Adrenal gland (tissue), 5 donors: ENCODE measurements at regions not wholly inside any gene's neighbourhood (a gene's known extent, or its start where the extent isn't known, plus 50 kb on each side); places are given as distances from the start of the nearest gene placed in this dataset.

Experiments
- POLR2A ChIP-seq, 2 donors: fragments of 450-650 bp; IDR thresholded peaks; one replicate each; pipeline ENCODE4 v1.6.1; 2017; ENCODE audit warnings: antibody characterized with exemption in 2 of 2, mild to moderate bottlenecking in 2 of 2, moderate library complexity in 1 of 2
- TF ChIP-seq, protein P1 (sequence below), 6 experiments: fragments of 450-650 bp in 4 of 6; fragments of 200-600 bp in 2 of 6; sonication (generic) in 1 of 6; IDR thresholded peaks; 1 replicate in 5 of 6; 2 replicates in 1 of 6; pipeline versions ENCODE4 v1.5.1 to v1.8.0; 2016 to 2021; ENCODE audit warnings: antibody characterized with exemption in 6 of 6, mild to moderate bottlenecking in 2 of 6, moderate library complexity in 1 of 6
- donor health status: DM: no; HTN: no; CAD: no.

DNA sequence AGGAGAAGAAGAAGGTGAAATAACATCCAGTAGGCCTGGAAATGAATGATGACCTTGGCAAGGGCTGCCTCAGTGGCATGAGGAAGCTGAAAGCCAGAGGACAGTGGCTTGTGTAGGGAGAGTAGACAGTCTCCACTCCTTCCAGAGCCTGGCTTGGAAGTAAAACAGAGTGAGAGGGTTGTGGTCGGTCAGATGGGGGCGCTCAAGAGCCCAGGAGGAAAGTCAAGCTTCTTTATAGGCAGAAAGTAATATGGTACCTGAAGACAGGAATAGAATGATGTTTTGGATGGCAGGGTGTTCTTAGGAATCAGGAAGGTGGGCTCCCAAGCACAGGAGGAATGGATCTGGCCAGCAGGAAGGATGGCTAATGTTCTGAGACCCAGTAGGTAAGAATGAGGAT is 75.1 kb upstream of the TSC22D1 start:
- TF ChIP-seq, protein P1, sequence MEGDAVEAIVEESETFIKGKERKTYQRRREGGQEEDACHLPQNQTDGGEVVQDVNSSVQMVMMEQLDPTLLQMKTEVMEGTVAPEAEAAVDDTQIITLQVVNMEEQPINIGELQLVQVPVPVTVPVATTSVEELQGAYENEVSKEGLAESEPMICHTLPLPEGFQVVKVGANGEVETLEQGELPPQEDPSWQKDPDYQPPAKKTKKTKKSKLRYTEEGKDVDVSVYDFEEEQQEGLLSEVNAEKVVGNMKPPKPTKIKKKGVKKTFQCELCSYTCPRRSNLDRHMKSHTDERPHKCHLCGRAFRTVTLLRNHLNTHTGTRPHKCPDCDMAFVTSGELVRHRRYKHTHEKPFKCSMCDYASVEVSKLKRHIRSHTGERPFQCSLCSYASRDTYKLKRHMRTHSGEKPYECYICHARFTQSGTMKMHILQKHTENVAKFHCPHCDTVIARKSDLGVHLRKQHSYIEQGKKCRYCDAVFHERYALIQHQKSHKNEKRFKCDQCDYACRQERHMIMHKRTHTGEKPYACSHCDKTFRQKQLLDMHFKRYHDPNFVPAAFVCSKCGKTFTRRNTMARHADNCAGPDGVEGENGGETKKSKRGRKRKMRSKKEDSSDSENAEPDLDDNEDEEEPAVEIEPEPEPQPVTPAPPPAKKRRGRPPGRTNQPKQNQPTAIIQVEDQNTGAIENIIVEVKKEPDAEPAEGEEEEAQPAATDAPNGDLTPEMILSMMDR (IDR thresholded peaks at IDR 0.05) = no peak
- no peak for TF ChIP-seq POLR2A (IDR thresholded peaks at IDR 0.05)
